ENCODE measurements at regions not wholly inside any gene's neighbourhood (a gene's known extent, or its start where the extent isn't known, plus 50 kb on each side); places are given as distances from the start of the nearest gene placed in this dataset.

DNA sequence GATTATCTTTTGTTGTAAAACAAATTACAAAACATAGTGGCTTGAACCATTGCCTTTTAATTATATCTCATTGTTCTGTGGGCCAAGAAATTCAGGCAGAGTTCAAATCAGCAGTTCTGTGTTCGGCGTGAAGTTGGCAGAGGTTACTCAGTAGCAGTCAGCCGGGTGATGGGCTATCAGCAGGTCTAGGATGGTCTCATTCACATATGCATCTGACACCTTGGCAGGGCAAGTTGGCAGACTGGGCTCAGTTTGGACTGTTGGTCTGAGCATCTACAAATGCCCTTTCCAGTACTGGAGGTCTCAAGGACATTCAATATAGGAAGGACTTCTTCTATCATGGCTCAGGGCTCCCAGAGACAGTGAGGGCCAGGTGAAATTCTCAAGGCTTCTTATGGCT is 51.2 kb upstream of the ITGA11 start:
- TF ChIP-seq CTCF (IDR thresholded peaks at IDR 0.05) (no peak), CBX2 (IDR thresholded peaks at IDR 0.05; ENCODE audit: borderline replicate concordance, low read depth) (no peak)
